ENCODE measurements at regions not wholly inside any gene's neighbourhood (a gene's known extent, or its start where the extent isn't known, plus 50 kb on each side); places are given as distances from the start of the nearest gene placed in this dataset.

DNA sequence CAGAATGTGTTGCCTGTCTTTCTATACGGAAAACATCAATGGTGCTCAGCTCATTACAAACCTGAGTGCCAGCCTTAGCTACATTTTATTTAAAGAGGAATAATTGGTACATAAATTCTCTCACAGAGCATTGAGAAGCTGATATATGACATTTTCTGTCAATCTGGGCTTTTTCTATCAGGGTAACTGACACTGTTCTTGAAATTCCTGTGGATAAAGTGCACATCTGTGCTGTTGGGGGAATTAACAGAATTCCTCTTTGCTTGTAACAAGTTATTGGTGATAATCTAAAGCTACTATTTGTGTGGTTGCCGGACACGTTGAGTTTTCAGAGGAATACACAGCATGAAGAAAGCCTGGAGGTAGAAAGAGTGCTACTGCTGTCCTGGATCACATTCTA lies 668.6 kb downstream of the SORCS1 start:
- TF ChIP-seq POLR2A (IDR thresholded peaks at IDR 0.05; ENCODE audit: low read depth, low read length) (no peak), POLR2AphosphoS5 (IDR thresholded peaks at IDR 0.05; ENCODE audit: low read depth, low read length) (no peak)

All from GM12892 (cell line).